Cerebellar cortex (tissue), 1 donor: ENCODE measurements at regions not wholly inside any gene's neighbourhood (a gene's known extent, or its start where the extent isn't known, plus 50 kb on each side); places are given as distances from the start of the nearest gene placed in this dataset.
"Not testable (repeated sequence)": the region's sequence is repeated elsewhere in the genome, so short reads cannot be mapped to it uniquely, and the experiment has no call there.

Experiments
- DNase-seq: peaks from one replicate; pipeline ENCODE4 v3.0.0-alpha.2; 2015; ENCODE audit warnings: low spot score

GRCh38 chr5:97488126-97488668, 305.1 kb upstream of the RIOK2 start:
- no peak for DNase-seq

- DNase-seq: no peak
Observed at GRCh38 chr5:97489010-97489840, 306.2 kb upstream of the RIOK2 start.

- DNase-seq: no peak
Observed at GRCh38 chr5:97494465-97494864, 311.4 kb upstream of the RIOK2 start.

- DNase-seq: no peak
Observed at GRCh38 chr5:97495301-97495700, 312.3 kb upstream of the RIOK2 start.

- no peak for DNase-seq
Observed at GRCh38 chr5:97496037-97496436, 313.0 kb upstream of the RIOK2 start.

GRCh38 chr5:97498657-97499056, 315.6 kb upstream of the RIOK2 start:
- no peak for DNase-seq

- DNase-seq: peak; percentile 2
Observed at GRCh38 chr5:97499605-97500004, 316.6 kb upstream of the RIOK2 start.

GRCh38 chr5:97501286-97501964, 318.4 kb upstream of the RIOK2 start:
- DNase-seq: no peak

GRCh38 chr5:97501965-97502305, 318.9 kb upstream of the RIOK2 start:
- no peak for DNase-seq

- DNase-seq: no peak
Observed at GRCh38 chr5:97508864-97509263, 325.8 kb upstream of the RIOK2 start.

GRCh38 chr5:97519565-97519964, 336.5 kb upstream of the RIOK2 start:
- DNase-seq: not testable (repeated sequence)

GRCh38 chr5:97523336-97523735, 340.3 kb upstream of the RIOK2 start:
- DNase-seq: not testable (repeated sequence)

- no peak for DNase-seq
Observed at GRCh38 chr5:97525780-97526179, 342.7 kb upstream of the RIOK2 start.

- DNase-seq: no peak
Observed at GRCh38 chr5:97528941-97529340, 345.9 kb upstream of the RIOK2 start.

- DNase-seq: no peak
Observed at GRCh38 chr5:97529354-97529985, 346.4 kb upstream of the RIOK2 start.

GRCh38 chr5:97531549-97531948, 348.5 kb upstream of the RIOK2 start:
- DNase-seq: no peak

- peak; percentile 38 for DNase-seq
Observed at GRCh38 chr5:97534166-97534565, 351.1 kb upstream of the RIOK2 start.

- no peak for DNase-seq
Observed at GRCh38 chr5:97536683-97537082, 353.6 kb upstream of the RIOK2 start.

- DNase-seq: no peak
Observed at GRCh38 chr5:97538912-97539311, 355.9 kb upstream of the RIOK2 start.

GRCh38 chr5:97541864-97542263, 358.8 kb upstream of the RIOK2 start:
- no peak for DNase-seq

- no peak for DNase-seq
Observed at GRCh38 chr5:97542469-97542868, 359.4 kb upstream of the RIOK2 start.

GRCh38 chr5:97543166-97543565, 360.1 kb upstream of the RIOK2 start:
- no peak for DNase-seq

GRCh38 chr5:97544240-97544639, 361.2 kb upstream of the RIOK2 start:
- DNase-seq: no peak
